Fibroblast of lung (primary cell): ENCODE measurements at regions not wholly inside any gene's neighbourhood (a gene's known extent, or its start where the extent isn't known, plus 50 kb on each side); places are given as distances from the start of the nearest gene placed in this dataset.

Experiments
- DNase-seq, 2 donors: peaks; one replicate each; pipeline versions ENCODE4 v3.0.0 to v3.0.0-alpha.2; 2010; ENCODE audit warnings: low read depth in 2 of 2
- H2AFZ ChIP-seq: 2 replicates; pipeline ENCODE4 v1.5.1; 2012; ENCODE audit warnings: low read length, control low read depth, inconsistent platforms
- H3K27ac ChIP-seq: 2 replicates; pipeline ENCODE4 v1.5.1; 2011; ENCODE audit warnings: low read length, control low read depth; ENCODE audit not compliant: insufficient read depth
- H3K27me3 ChIP-seq: 2 replicates; pipeline ENCODE4 v1.5.1; 2011; ENCODE audit warnings: mild to moderate bottlenecking, low read length; ENCODE audit not compliant: control insufficient read depth, insufficient read depth
- H3K36me3 ChIP-seq: 2 replicates; pipeline ENCODE4 v1.5.1; 2011; ENCODE audit warnings: low read length; ENCODE audit not compliant: control insufficient read depth, insufficient read depth
- H3K4me1 ChIP-seq: 2 replicates; pipeline ENCODE4 v1.5.1; 2011; ENCODE audit warnings: low read length; ENCODE audit not compliant: control insufficient read depth, insufficient read depth; ENCODE audit errors: extremely low read depth
- H3K4me2 ChIP-seq: 2 replicates; pipeline ENCODE4 v1.5.1; 2011; ENCODE audit warnings: low read length, control low read depth; ENCODE audit not compliant: insufficient read depth; ENCODE audit errors: extremely low read depth
- H3K4me3 ChIP-seq, 4 experiments: fragments of 200-600 bp in 1 of 4; sonication (generic) in 1 of 4; replicated peaks in 1 of 4; 2 replicates each; pipeline ENCODE4 v1.5.1; 2011 to 2016; ENCODE audit warnings: low read length in 4 of 4, low read depth in 3 of 4, mild to moderate bottlenecking in 3 of 4, control low read depth in 2 of 4, inconsistent platforms in 1 of 4, mixed read lengths in 1 of 4; ENCODE audit not compliant: insufficient read depth in 1 of 4; ENCODE audit errors: control extremely low read depth in 1 of 4
- H3K79me2 ChIP-seq: 2 replicates; pipeline ENCODE4 v1.5.1; 2012; ENCODE audit warnings: mild to moderate bottlenecking, low read length, inconsistent platforms; ENCODE audit not compliant: control insufficient read depth, insufficient read depth
- H3K9ac ChIP-seq: 2 replicates; pipeline ENCODE4 v1.5.1; 2011; ENCODE audit warnings: mild to moderate bottlenecking, low read length, control low read depth; ENCODE audit not compliant: insufficient read depth
- H3K9me3 ChIP-seq: 2 replicates; pipeline ENCODE4 v1.5.1; 2012; ENCODE audit warnings: low read depth, low read length; ENCODE audit not compliant: control insufficient read depth, insufficient read depth
- H4K20me1 ChIP-seq: 2 replicates; pipeline ENCODE4 v1.5.1; 2011; ENCODE audit warnings: low read length; ENCODE audit not compliant: control insufficient read depth, insufficient read depth; ENCODE audit errors: extremely low read depth
- CTCF ChIP-seq, 2 donors: IDR thresholded peaks in 1 of 2; conservative IDR thresholded peaks in 1 of 2; 1 replicate in 1 of 2; 2 replicates in 1 of 2; pipeline ENCODE4 v1.5.1; 2011 to 2012; ENCODE audit warnings: low read length in 2 of 2, control low read depth in 1 of 2, inconsistent platforms in 1 of 2, low read depth in 1 of 2, mild to moderate bottlenecking in 1 of 2
- EZH2 ChIP-seq: IDR thresholded peaks from 2 replicates; pipeline ENCODE4 v1.5.1; 2012; ENCODE audit warnings: low read length, control low read depth, mild to moderate bottlenecking; ENCODE audit errors: missing control alignments

- Histone ChIP-seq H3K79me2 (no peaks in the 10 kb centered on the region), H3K9me3 (no peaks in the 10 kb centered on the region), H3K9ac (no peak overlapping the region), H3K36me3 (no peaks in the 10 kb centered on the region), H3K4me2 (no peak overlapping the region), H4K20me1 (no peaks in the 10 kb centered on the region), H3K4me3 (no peak overlapping the region), H3K4me1 (no peaks in the 10 kb centered on the region), H2AFZ (no peak overlapping the region), H3K27ac (no peak overlapping the region), H3K27me3 (no peaks in the 10 kb centered on the region)
- DNase-seq = no peak
- TF ChIP-seq CTCF (conservative IDR thresholded peaks at IDR 0.05 in 1 of 2, IDR thresholded peaks at IDR 0.05 in 1 of 2; ENCODE audit: low read depth in 1 of 2, low read length in 2 of 2) (no peak), EZH2 (no peak)
Observed at GRCh38 chr6:115740907-115741306, 319.8 kb downstream of the FRK start.

- Histone ChIP-seq H3K4me2 (no peak overlapping the region), H4K20me1 (no peaks in the 10 kb centered on the region), H3K27ac (no peak overlapping the region), H2AFZ (no peak overlapping the region), H3K27me3 (no peaks in the 10 kb centered on the region), H3K36me3 (no peaks in the 10 kb centered on the region), H3K79me2 (no peaks in the 10 kb centered on the region), H3K9me3 (no peaks in the 10 kb centered on the region), H3K4me3 (no peak overlapping the region), H3K4me1 (no peaks in the 10 kb centered on the region), H3K9ac (no peak overlapping the region)
- DNase-seq = no peak
- no peak for TF ChIP-seq EZH2
- no peak for TF ChIP-seq CTCF (conservative IDR thresholded peaks at IDR 0.05 in 1 of 2, IDR thresholded peaks at IDR 0.05 in 1 of 2; ENCODE audit: low read depth in 1 of 2, low read length in 2 of 2)
Observed at GRCh38 chr6:115735610-115736009, 325.1 kb downstream of the FRK start.

GRCh38 chr6:115733426-115733825 is 327.3 kb downstream of the FRK start:
- no peak overlapping the region for H3K27ac ChIP-seq
- no peaks in the 10 kb centered on the region for H3K79me2 ChIP-seq
- no peak overlapping the region for H3K9ac ChIP-seq
- no peak overlapping the region for H3K4me3 ChIP-seq
- H2AFZ ChIP-seq = no peak overlapping the region
- TF ChIP-seq CTCF (conservative IDR thresholded peaks at IDR 0.05 in 1 of 2, IDR thresholded peaks at IDR 0.05 in 1 of 2; ENCODE audit: low read depth in 1 of 2, low read length in 2 of 2) (no peak), EZH2 (no peak)
- no peaks in the 10 kb centered on the region for H3K9me3 ChIP-seq
- no peaks in the 10 kb centered on the region for H3K27me3 ChIP-seq
- H3K4me1 ChIP-seq = no peaks in the 10 kb centered on the region
- H4K20me1 ChIP-seq = no peaks in the 10 kb centered on the region
- H3K36me3 ChIP-seq = no peaks in the 10 kb centered on the region
- no peak for DNase-seq
- H3K4me2 ChIP-seq = no peak overlapping the region
